ENCODE measurements at regions not wholly inside any gene's neighbourhood (a gene's known extent, or its start where the extent isn't known, plus 50 kb on each side); places are given as distances from the start of the nearest gene placed in this dataset.

- no peak for DNase-seq
These were observed 1025.6 kb upstream of the PIK3C3 start for GRCh38 chr18:40929399-40929798.

GRCh38 chr18:40926679-40927078 is 1028.4 kb upstream of the PIK3C3 start:
- no peak for DNase-seq

- no peak for DNase-seq
These were observed 1029.9 kb upstream of the PIK3C3 start for GRCh38 chr18:40925071-40925541.

- DNase-seq, result no peak
These were observed 1033.0 kb upstream of the PIK3C3 start for GRCh38 chr18:40921845-40922629.

- DNase-seq, result no peak
These were observed 1038.0 kb upstream of the PIK3C3 start for GRCh38 chr18:40917056-40917455.

GRCh38 chr18:40915724-40916123 is 1039.3 kb upstream of the PIK3C3 start:
- no peak for DNase-seq

- DNase-seq, result no peak
These were observed 1043.3 kb upstream of the PIK3C3 start for GRCh38 chr18:40911582-40912254.

GRCh38 chr18:40911041-40911440 is 1044.0 kb upstream of the PIK3C3 start:
- no peak for DNase-seq

GRCh38 chr18:40907842-40908241 is 1047.2 kb upstream of the PIK3C3 start:
- no peak for DNase-seq

GRCh38 chr18:40904295-40904694 is 1050.7 kb upstream of the PIK3C3 start:
- DNase-seq, result no peak

- no peak for DNase-seq
These were observed 1052.6 kb upstream of the PIK3C3 start for GRCh38 chr18:40902436-40902835.

- DNase-seq, result no peak
These were observed 1057.2 kb upstream of the PIK3C3 start for GRCh38 chr18:40897884-40898283.

GRCh38 chr18:40883271-40883670 is 1071.8 kb upstream of the PIK3C3 start:
- DNase-seq, result no peak

- no peak for DNase-seq
These were observed 1072.6 kb upstream of the PIK3C3 start for GRCh38 chr18:40882468-40882867.

- DNase-seq, result no peak
These were observed 1076.7 kb upstream of the PIK3C3 start for GRCh38 chr18:40878371-40878770.

- DNase-seq, result no peak
These were observed 1077.9 kb upstream of the PIK3C3 start for GRCh38 chr18:40877096-40877495.

- DNase-seq, result no peak
These were observed 1079.9 kb upstream of the PIK3C3 start for GRCh38 chr18:40875101-40875615.

GRCh38 chr18:40874233-40874632 is 1080.8 kb upstream of the PIK3C3 start:
- DNase-seq, result no peak

- DNase-seq, result no peak
These were observed 1086.8 kb upstream of the PIK3C3 start for GRCh38 chr18:40868110-40868858.

GRCh38 chr18:40867459-40867858 is 1087.6 kb upstream of the PIK3C3 start:
- no peak for DNase-seq

GRCh38 chr18:40866968-40867367 is 1088.1 kb upstream of the PIK3C3 start:
- no peak for DNase-seq

- DNase-seq, result no peak
These were observed 1088.9 kb upstream of the PIK3C3 start for GRCh38 chr18:40866013-40866645.

- DNase-seq, result no peak
These were observed 1090.2 kb upstream of the PIK3C3 start for GRCh38 chr18:40864846-40865245.

All from GDM1 (cell line).